AG08395 (cell line): ENCODE measurements at regions not wholly inside any gene's neighbourhood (a gene's known extent, or its start where the extent isn't known, plus 50 kb on each side); places are given as distances from the start of the nearest gene placed in this dataset.
"Not testable (repeated sequence)": the region's sequence is repeated elsewhere in the genome, so short reads cannot be mapped to it uniquely, and the experiment has no call there.

Source experiments
- DNase-seq: peaks from one replicate; pipeline ENCODE4 v3.0.0; 2012; ENCODE audit warnings: mixed read lengths, low spot score

GRCh38 chr2:175766880-175767279, 235.2 kb downstream of the LNPK start:
- DNase-seq, result no peak

- no peak for DNase-seq
These were observed 246.2 kb downstream of the LNPK start for GRCh38 chr2:175755656-175756386.

- no peak for DNase-seq
These were observed 246.9 kb downstream of the LNPK start for GRCh38 chr2:175755169-175755568.

GRCh38 chr2:175750195-175750594, 251.9 kb downstream of the LNPK start:
- no peak for DNase-seq

- no peak for DNase-seq
These were observed 256.2 kb downstream of the LNPK start for GRCh38 chr2:175745911-175746310.

- DNase-seq, result no peak
These were observed 258.1 kb downstream of the LNPK start for GRCh38 chr2:175744000-175744399.

GRCh38 chr2:175743011-175743410, 259.1 kb downstream of the LNPK start:
- DNase-seq, result no peak

GRCh38 chr2:175742367-175742766, 259.7 kb downstream of the LNPK start:
- DNase-seq, result peak; percentile 33

GRCh38 chr2:175741164-175741563, 260.9 kb downstream of the LNPK start:
- no peak for DNase-seq

GRCh38 chr2:175737722-175738361, 264.2 kb downstream of the LNPK start:
- no peak for DNase-seq

- no peak for DNase-seq
These were observed 267.4 kb downstream of the LNPK start for GRCh38 chr2:175734686-175735085.

- no peak for DNase-seq
These were observed 269.5 kb downstream of the LNPK start for GRCh38 chr2:175732531-175732930.

- no peak for DNase-seq
These were observed 272.0 kb downstream of the LNPK start for GRCh38 chr2:175730050-175730449.

GRCh38 chr2:175729049-175729706, 272.9 kb downstream of the LNPK start:
- DNase-seq, result no peak

- DNase-seq, result no peak
These were observed 274.0 kb downstream of the LNPK start for GRCh38 chr2:175728032-175728431.

GRCh38 chr2:175726223-175726622, 275.8 kb downstream of the LNPK start:
- DNase-seq, result no peak

- DNase-seq, result no peak
These were observed 292.8 kb downstream of the LNPK start for GRCh38 chr2:175709248-175709647.

GRCh38 chr2:175707322-175707721, 294.7 kb downstream of the LNPK start:
- DNase-seq, result no peak

- not testable (repeated sequence) for DNase-seq
These were observed 297.5 kb downstream of the LNPK start for GRCh38 chr2:175704568-175704967.

GRCh38 chr2:175698061-175698460, 304.0 kb downstream of the LNPK start:
- DNase-seq, result no peak

- peak; percentile 55 for DNase-seq
These were observed 311.8 kb downstream of the LNPK start for GRCh38 chr2:175690113-175690837.

GRCh38 chr2:175688243-175688642, 313.8 kb downstream of the LNPK start:
- no peak for DNase-seq

GRCh38 chr2:175687465-175687864, 314.6 kb downstream of the LNPK start:
- DNase-seq, result no peak
